Astrocyte (in vitro differentiated cells and primary cell): ENCODE measurements at regions not wholly inside any gene's neighbourhood (a gene's known extent, or its start where the extent isn't known, plus 50 kb on each side); places are given as distances from the start of the nearest gene placed in this dataset.

Experiments used
- DNase-seq: peaks from one replicate; pipeline ENCODE4 v3.0.0-alpha.2; 2010; ENCODE audit warnings: low read depth
- FAIRE-seq: peaks from 2 replicates; lab custom pipeline; 2011; peaks lifted over from hg19 to GRCh38; lab: Jason Lieb, UNC
- H2AFZ ChIP-seq: 2 replicates; pipeline ENCODE4 v1.6.0; 2012; ENCODE audit warnings: low read depth, low read length, inconsistent platforms
- H3K27ac ChIP-seq: 2 replicates; pipeline ENCODE4 v1.5.1; 2011; ENCODE audit warnings: low read depth, low read length, inconsistent platforms
- H3K27me3 ChIP-seq: 2 replicates; pipeline ENCODE4 v1.6.0; 2011; ENCODE audit warnings: low read length, inconsistent platforms; ENCODE audit not compliant: insufficient read depth
- H3K36me3 ChIP-seq: 2 replicates; pipeline ENCODE4 v1.5.1; 2011; ENCODE audit warnings: low read length, inconsistent platforms; ENCODE audit not compliant: insufficient read depth
- H3K4me1 ChIP-seq: 2 replicates; pipeline ENCODE4 v1.5.1; 2011; ENCODE audit warnings: low read length, inconsistent platforms; ENCODE audit not compliant: insufficient read depth
- H3K4me2 ChIP-seq: 2 replicates; pipeline ENCODE4 v1.6.0; 2012; ENCODE audit warnings: low read length, inconsistent platforms
- H3K4me3 ChIP-seq: 2 replicates; pipeline ENCODE4 v1.5.1; 2011; ENCODE audit warnings: low read depth, mild to moderate bottlenecking, low read length, inconsistent platforms; ENCODE audit not compliant: insufficient read depth
- H3K79me2 ChIP-seq: 2 replicates; pipeline ENCODE4 v1.6.0; 2012; ENCODE audit warnings: mild to moderate bottlenecking, low read length, inconsistent platforms; ENCODE audit not compliant: insufficient read depth
- H3K9ac ChIP-seq: 2 replicates; pipeline ENCODE4 v1.6.0; 2012; ENCODE audit warnings: mild to moderate bottlenecking, low read length, inconsistent platforms
- H3K9me3 ChIP-seq: 2 replicates; pipeline ENCODE4 v1.5.1; 2012; ENCODE audit warnings: low read depth, mild to moderate bottlenecking, low read length, inconsistent platforms; ENCODE audit not compliant: insufficient read depth
- H4K20me1 ChIP-seq: 2 replicates; pipeline ENCODE4 v1.6.0; 2012; ENCODE audit warnings: low read length, inconsistent platforms; ENCODE audit not compliant: insufficient read depth
- H3K27ac Mint-ChIP-seq: one replicate; pipeline ENCODE4 v1.8.0; 2021; ENCODE audit warnings: mild to moderate bottlenecking, mixed read lengths; ENCODE audit not compliant: unreplicated experiment
- H3K27me3 Mint-ChIP-seq: one replicate; pipeline ENCODE4 v1.8.0; 2021; ENCODE audit warnings: low read depth, mixed read lengths; ENCODE audit not compliant: unreplicated experiment
- H3K36me3 Mint-ChIP-seq: one replicate; pipeline ENCODE4 v1.8.0; 2021; ENCODE audit warnings: low read depth, mixed read lengths; ENCODE audit not compliant: unreplicated experiment
- H3K4me1 Mint-ChIP-seq: one replicate; pipeline ENCODE4 v1.8.0; 2021; ENCODE audit warnings: low read depth, mixed read lengths; ENCODE audit not compliant: unreplicated experiment
- H3K4me3 Mint-ChIP-seq: one replicate; pipeline ENCODE4 v1.8.0; 2021; ENCODE audit warnings: mild to moderate bottlenecking, moderate library complexity, mixed read lengths; ENCODE audit not compliant: unreplicated experiment
- H3K9me3 Mint-ChIP-seq: one replicate; pipeline ENCODE4 v1.8.0; 2021; ENCODE audit warnings: mild to moderate bottlenecking, mixed read lengths; ENCODE audit not compliant: unreplicated experiment
- EZH2 ChIP-seq: IDR thresholded peaks from 2 replicates; pipeline ENCODE4 v1.6.1; 2012; ENCODE audit warnings: mild to moderate bottlenecking, low read length, inconsistent platforms; ENCODE audit not compliant: insufficient read depth
- TF ChIP-seq, protein P1 (sequence below): IDR thresholded peaks from 2 replicates; pipeline ENCODE4 v1.5.1; 2011; ENCODE audit warnings: low read depth, mild to moderate bottlenecking, inconsistent platforms, low read length, moderate library complexity; ENCODE audit not compliant: insufficient read depth

DNA sequence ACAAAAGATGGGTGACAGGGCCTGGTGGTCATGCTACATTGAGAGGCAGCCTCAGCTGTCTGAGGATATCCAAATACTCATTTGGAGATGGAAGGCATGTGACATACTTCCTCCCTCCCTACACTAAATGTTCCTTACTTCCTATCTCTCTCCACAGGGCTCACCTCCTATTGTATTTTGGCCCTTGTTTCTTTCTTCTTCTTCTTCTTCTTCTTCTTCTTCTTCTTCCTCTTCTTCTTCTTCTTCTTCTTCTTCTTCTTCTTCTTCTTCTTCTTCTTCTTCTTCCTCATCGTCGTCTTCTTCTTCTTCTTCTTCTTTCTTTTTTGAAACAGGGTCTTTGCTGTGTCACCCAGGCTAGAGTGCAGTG is 71.8 kb upstream of the POMP start:
- H3K4me1 Mint-ChIP-seq: peaks cover 13% of the 10 kb centered on the region

DNA sequence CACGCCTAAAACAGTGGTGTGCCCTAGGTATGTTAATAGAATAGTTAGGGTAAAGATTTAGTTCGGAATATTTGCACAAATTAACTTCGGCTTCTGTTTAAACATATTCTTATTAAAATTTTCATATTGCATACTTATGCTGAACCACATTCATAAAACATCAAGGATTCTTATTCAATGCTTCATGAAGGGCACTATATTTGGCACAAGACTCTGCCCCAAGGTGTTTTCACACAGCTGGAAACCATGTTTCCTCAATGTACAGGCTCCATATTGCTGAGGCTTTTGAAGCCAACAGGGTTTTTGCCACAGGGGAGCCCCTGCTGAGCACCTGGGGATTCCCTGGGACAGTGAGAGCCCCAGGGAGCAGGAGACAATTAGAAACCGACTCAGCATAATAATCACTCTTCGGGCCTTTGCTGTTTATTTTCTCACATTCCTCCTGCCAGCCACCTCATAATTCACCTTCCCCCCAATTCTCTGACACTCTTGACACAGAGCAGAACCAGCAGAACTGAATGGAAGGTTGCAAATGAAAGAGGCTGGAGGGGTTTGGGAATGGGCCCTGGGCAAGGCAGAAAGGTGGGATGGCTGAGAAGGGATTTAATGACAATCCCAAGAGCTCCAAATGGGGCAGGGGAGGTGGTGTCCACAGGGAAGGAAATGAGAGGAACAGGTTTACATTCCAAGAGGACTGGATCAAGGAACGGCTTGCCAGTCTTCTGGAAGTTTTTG is 72.3 kb upstream of the POMP start:
- no peak overlapping the region for H3K9ac ChIP-seq
- Mint-ChIP-seq H3K27me3 (peaks cover 2% of the 10 kb centered on the region), H3K9me3 (no peaks in the 10 kb centered on the region), H3K36me3 (no peaks in the 10 kb centered on the region), H3K4me1 (peaks cover 13% of the 10 kb centered on the region), H3K4me3 (no peak overlapping the region), H3K27ac (no peak overlapping the region)
- H3K9me3 ChIP-seq: no peaks in the 10 kb centered on the region
- H3K36me3 ChIP-seq: no peaks in the 10 kb centered on the region
- H3K27ac ChIP-seq: no peak overlapping the region
- no peak for FAIRE-seq
- no peaks in the 10 kb centered on the region for H3K27me3 ChIP-seq
- H3K4me3 ChIP-seq: no peak overlapping the region
- H2AFZ ChIP-seq: no peak overlapping the region
- no peak for DNase-seq
- no peaks in the 10 kb centered on the region for H3K79me2 ChIP-seq
- H3K4me1 ChIP-seq: peaks cover 6% of the 10 kb centered on the region
- no peaks in the 10 kb centered on the region for H4K20me1 ChIP-seq
- TF ChIP-seq, protein P1, sequence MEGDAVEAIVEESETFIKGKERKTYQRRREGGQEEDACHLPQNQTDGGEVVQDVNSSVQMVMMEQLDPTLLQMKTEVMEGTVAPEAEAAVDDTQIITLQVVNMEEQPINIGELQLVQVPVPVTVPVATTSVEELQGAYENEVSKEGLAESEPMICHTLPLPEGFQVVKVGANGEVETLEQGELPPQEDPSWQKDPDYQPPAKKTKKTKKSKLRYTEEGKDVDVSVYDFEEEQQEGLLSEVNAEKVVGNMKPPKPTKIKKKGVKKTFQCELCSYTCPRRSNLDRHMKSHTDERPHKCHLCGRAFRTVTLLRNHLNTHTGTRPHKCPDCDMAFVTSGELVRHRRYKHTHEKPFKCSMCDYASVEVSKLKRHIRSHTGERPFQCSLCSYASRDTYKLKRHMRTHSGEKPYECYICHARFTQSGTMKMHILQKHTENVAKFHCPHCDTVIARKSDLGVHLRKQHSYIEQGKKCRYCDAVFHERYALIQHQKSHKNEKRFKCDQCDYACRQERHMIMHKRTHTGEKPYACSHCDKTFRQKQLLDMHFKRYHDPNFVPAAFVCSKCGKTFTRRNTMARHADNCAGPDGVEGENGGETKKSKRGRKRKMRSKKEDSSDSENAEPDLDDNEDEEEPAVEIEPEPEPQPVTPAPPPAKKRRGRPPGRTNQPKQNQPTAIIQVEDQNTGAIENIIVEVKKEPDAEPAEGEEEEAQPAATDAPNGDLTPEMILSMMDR: no peak
- no peak for TF ChIP-seq EZH2
- no peak overlapping the region for H3K4me2 ChIP-seq

More for the DNA sequence above, 71.8 kb upstream of the POMP start:
- H3K27me3 Mint-ChIP-seq: peaks cover 3% of the 10 kb centered on the region
- H3K79me2 ChIP-seq: no peaks in the 10 kb centered on the region
- H3K9me3 Mint-ChIP-seq: no peaks in the 10 kb centered on the region
- H2AFZ ChIP-seq: no peak overlapping the region
- H3K36me3 Mint-ChIP-seq: no peaks in the 10 kb centered on the region
- TF ChIP-seq, protein P1: no peak
- TF ChIP-seq EZH2: no peak
- H4K20me1 ChIP-seq: no peaks in the 10 kb centered on the region
- H3K27me3 ChIP-seq: no peaks in the 10 kb centered on the region
- FAIRE-seq (no peak), DNase-seq (no peak)
- no peaks in the 10 kb centered on the region for H3K36me3 ChIP-seq
- no peaks in the 10 kb centered on the region for H3K9me3 ChIP-seq
- H3K4me2 ChIP-seq: no peak overlapping the region
- peaks cover 6% of the 10 kb centered on the region for H3K4me1 ChIP-seq
- no peak overlapping the region for H3K4me3 ChIP-seq
- H3K27ac ChIP-seq: no peak overlapping the region
- H3K27ac Mint-ChIP-seq: no peak overlapping the region
- no peak overlapping the region for H3K9ac ChIP-seq
- no peak overlapping the region for H3K4me3 Mint-ChIP-seq

DNA sequence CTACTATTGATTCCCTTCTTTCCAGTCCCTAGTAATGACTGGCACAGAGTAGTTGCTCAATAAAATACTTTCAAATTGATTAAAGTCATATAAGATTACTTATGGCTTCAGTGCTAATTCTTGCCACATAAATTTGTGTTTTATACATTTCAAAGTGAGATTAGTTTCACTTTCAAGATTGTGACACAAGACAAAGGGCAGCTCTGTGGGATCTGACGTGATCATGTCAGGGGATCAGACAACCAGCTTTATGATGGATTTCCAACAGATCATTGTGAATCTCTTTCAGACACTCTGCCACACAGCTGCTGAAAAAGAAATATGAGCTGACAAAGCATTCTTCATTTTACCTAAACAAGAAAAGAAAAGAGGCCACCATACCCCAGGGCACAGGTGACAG is 73.4 kb upstream of the POMP start:
- no peak overlapping the region for H3K4me3 Mint-ChIP-seq

More for the DNA sequence above, 73.4 kb upstream of the POMP start:
- DNase-seq (no peak), FAIRE-seq (no peak)
- Histone ChIP-seq H3K27ac (no peak overlapping the region), H3K9me3 (no peaks in the 10 kb centered on the region), H3K4me2 (no peak overlapping the region), H3K4me1 (peaks cover 6% of the 10 kb centered on the region), H3K27me3 (no peaks in the 10 kb centered on the region), H3K36me3 (no peaks in the 10 kb centered on the region), H2AFZ (no peak overlapping the region), H3K9ac (no peak overlapping the region), H4K20me1 (no peaks in the 10 kb centered on the region), H3K79me2 (no peaks in the 10 kb centered on the region), H3K4me3 (no peak overlapping the region)
- TF ChIP-seq EZH2: no peak
- TF ChIP-seq, protein P1: no peak
- Mint-ChIP-seq H3K27ac (peak overlapping the region; percentile 92), H3K36me3 (no peaks in the 10 kb centered on the region), H3K9me3 (no peaks in the 10 kb centered on the region), H3K4me1 (peaks cover 13% of the 10 kb centered on the region), H3K27me3 (no peaks in the 10 kb centered on the region)
